ENCODE measurements at regions not wholly inside any gene's neighbourhood (a gene's known extent, or its start where the extent isn't known, plus 50 kb on each side); places are given as distances from the start of the nearest gene placed in this dataset.
A peak's percentile ranks its signal among the peaks of the same experiment; 100 is the strongest.
"Not testable (repeated sequence)": the region's sequence is repeated elsewhere in the genome, so short reads cannot be mapped to it uniquely, and the experiment has no call there.

DNA sequence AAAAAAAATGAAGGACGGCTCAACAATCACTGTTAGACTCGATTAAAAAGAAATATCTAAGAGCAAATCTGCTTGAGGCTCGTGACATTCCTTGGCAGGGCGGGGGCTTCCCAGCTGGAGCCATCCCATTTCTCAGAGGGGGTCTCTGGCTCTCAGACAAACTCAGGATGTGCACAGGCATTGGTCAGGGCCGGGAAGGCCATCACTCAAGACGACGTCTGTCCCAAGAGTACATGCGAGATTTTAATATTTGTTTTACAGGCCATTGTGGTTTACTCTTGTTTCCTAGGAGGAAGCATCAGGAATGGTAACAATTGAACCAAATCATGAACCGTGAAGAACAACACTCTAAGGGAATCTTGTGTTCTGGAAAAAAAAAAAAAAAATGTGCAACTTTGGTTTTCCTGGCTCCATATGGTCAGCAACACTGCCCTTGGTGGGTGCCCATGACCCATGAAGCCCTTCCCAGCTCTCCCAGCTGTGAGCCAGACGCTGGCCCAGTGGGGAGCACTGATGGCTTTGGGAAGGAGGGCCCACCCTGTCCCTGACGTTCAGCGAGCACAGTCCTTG is 5454.6 kb upstream of the TPTE start:
- not testable (repeated sequence) for DNase-seq

DNA sequence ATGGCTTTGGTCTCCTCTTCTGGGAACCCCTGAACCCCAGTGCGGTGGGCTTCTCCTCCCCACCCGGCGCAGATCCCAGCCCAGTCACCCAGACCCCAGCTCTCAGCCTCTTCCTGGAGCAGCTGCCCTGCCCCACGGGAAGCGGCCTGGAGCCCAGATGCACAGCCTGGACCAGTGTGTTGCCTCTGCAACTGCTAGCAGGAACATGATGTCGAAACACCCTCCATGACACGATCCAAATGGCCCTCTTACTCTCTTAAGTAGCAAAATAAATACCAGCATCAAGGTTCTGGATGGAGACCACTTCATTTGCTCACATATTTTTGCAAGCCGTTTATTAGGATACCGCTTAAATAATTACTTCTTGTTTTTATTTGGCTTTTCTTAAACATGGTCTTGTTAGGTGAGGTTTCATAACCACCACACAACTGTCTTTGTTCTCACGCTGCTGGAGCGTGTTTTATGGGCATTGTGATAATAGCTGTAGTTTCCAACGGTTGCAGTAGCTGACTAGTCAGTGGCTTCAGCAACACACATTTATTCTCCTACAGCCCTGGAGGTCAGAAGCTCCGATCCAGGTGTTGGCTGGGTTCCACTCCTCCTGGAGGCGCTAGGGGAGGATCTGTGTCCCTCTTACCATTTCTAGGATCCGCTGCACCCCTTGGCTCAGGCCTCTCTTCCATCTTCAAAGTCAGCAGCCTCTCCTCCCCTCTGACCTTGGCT is 5453.9 kb upstream of the TPTE start:
- DNase-seq: not testable (repeated sequence)

DNA sequence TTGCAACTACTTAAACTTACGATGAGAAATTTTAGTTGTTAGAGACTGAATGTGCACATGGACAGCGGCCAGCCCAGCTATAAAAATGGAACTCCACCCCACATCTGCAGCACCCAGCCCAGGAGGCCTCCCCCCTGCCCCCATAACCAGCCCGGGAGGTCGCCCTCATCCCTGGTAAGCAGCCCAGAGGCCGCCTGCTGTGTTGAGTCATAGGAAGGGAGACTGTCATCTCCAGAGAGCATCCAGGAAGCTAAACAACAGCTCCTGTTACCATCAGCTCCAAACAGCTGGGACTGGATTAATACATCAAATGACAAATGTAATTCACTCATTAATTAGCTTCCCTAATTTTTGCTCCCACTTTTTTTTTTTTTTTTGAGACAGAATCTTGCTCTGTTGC is 5452.7 kb upstream of the TPTE start:
- DNase-seq: not testable (repeated sequence)

DNA sequence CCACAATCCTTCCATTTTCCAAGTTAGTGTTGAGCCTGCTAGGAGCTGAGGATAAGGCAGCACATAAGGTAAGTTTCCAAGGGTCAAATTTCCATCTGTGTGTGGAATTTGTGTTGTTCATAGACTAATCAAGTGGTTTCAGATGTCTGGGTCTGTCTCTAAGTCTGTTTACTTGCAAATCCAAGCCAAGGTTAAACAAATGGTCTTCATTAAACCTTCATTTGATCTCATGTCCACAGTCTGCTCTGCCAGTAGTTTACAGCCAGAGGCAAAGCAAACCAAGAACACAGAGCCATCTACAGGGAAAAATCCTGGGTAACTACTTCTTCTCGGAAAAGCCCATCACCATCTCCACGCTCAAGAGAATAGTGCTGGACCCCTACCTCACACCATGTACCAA is 5450.2 kb upstream of the TPTE start:
- not testable (repeated sequence) for DNase-seq

DNA sequence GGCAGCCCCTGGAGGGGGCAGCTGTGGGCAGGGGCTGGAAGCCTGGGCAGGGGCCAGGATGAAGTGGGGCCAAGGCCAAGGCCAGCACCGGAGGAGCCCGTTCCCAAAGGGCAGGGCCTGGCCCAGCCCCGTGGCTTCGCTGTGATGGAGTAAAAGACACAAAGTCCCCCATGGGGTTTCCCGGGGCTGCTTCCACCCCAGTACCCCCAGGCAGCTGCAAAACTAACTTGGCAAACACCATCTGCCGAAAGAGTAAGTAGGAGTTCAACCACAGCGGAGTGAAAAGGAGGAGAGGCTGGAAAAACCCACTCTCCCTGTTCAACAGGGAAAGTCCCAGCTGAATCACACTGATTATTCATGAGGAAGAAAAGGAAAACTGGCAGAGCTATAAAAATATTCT is 5444.5 kb upstream of the TPTE start:
- not testable (repeated sequence) for DNase-seq

DNA sequence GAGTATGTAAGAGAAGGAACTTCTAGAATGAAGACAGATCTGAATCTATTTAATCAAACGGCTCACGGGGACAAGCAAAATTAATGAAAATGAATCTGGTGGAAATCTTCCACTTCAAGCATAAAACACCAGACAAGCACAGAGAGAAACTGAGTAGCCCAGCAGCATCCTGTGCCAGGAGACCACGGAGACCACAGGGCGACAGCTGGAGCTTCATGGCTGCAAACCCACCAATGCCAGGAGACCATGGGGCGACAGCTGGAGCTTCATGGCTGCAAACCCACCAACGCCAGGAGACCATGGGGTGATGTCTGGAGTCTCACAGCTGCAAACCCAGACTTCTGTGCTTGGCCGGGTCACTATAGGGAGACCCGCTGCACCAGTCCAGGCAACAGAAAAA is 5442.0 kb upstream of the TPTE start:
- DNase-seq: not testable (repeated sequence)

DNA sequence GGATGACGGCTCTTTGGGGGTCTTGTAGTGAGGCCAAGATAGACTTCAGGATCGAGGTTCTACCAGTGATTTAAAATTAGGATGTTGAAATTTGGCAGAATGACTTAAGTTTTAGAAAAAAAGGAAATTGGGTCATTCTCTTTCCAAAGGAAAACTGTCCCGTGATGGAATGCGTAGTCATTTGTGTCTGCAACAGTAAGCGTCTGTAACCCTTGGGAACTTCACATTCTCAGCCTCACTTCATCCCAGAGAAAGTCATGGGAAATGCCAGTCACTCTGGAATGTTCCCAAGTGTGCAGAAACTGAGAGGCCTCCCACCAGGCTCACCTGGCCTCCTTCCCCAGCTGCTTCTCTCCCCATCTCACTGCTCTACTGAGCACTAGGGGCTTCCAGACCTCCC is 5441.4 kb upstream of the TPTE start:
- DNase-seq: not testable (repeated sequence)

DNA sequence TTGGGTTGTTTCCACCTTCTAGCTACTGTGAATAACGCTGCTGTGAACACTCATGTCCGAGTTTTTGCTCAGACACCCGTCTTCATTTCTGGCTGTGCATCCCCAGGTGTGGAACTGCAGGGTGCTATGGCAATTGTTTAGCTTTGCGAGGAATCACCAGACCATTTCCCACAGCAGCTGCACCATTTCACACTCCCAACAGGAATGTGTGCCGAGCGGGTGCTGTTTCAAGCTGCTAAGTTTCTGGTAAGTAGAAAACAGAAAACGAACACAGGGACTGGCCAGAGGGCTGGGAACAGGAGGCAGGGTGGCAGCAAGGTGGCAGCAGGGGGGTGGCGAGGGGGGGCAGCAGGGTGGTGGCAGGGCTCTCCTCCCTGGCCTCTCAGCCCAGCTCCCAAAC is 5437.1 kb upstream of the TPTE start:
- DNase-seq: not testable (repeated sequence)

DNA sequence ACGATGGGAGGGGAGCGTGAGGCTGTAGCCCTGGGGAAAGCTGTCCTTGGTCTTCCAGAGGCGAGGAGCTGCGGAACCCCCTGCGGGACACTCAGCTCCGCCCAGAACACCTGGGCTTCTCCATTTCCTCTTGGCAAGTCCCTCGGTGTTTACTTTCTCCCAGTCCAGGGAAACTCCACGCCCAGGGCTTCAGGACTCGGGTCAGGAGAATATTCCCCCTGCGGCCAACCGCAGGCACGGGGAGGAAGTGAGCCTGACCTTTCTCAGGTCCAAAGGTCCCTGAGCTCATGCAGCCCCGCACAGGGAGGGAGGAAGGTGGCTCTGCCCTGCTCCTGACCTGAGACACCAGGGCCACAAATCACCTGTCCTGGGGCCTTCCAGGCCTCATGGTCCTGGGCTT is 5435.9 kb upstream of the TPTE start:
- not testable (repeated sequence) for DNase-seq

DNA sequence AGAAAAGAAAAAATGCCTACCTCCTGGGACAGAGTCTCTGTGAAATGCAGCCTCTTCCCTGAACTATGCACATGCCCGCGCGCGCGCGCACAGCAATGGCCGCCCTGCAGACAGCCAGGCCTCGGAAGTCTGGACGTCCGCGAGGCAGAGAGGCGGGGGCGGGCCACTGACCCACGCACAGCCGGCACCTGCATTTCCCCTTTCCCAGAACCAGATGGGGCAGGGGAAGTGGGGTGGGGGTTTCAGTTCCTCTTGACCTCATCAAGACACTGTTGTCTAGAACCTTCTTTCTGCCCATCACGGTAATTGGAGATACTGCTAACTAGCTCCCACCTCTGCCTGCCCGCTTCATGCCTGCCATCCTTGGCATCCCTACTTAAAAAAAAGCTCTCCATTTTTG is 5435.0 kb upstream of the TPTE start:
- not testable (repeated sequence) for DNase-seq

DNA sequence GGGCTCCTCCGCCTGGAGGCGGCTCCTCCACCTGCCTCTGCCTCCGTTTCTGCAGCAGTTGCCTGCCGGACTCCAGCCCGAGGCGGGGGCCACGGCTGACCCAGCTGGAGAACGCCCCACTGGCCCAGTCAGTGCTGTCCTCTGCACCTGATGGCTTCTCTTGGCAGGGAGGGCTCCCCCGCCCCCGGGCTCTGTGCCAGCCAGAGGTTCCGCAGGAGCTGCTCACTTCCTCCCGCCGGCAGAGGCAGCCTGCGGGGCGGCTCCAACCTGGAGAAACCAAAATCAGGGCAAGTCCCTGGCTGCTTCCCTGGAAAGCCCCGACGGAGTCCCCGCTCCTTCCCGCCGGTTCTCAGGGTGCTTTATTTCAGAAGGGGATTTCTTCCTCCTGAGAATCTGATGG is 5432.6 kb upstream of the TPTE start:
- DNase-seq: not testable (repeated sequence)

DNA sequence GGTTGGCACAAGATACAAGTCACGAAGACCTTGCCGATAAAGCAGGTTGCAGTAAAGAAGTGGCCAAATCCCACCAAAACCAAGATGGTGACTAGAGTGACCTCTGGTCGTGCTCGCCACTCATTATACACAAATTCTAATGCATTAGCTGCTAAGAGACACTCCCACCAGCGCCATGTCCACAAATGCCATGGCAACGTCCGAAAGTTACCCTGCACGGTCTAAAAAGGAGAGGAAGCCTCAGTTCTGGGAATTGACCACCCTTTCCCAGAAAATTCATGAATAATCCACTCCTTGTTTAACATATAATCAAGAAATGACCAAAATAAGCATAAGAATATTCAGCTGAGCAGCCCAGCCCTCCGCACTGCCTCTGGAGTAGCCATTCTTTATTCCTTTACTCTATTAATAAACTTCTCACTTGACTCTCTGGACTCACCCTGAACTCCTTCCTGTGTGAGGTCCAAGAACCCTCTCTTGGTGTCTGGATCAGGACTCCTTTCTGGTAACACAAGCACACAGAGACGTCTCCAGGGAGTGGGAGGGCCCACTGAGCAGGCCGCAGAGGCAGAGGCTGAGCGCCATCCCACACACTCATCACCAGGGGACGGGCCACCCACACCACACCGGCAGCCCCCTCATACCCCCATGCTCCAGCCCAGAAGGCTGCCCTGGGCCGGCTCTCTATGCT is 5431.8 kb upstream of the TPTE start:
- DNase-seq: not testable (repeated sequence)

DNA sequence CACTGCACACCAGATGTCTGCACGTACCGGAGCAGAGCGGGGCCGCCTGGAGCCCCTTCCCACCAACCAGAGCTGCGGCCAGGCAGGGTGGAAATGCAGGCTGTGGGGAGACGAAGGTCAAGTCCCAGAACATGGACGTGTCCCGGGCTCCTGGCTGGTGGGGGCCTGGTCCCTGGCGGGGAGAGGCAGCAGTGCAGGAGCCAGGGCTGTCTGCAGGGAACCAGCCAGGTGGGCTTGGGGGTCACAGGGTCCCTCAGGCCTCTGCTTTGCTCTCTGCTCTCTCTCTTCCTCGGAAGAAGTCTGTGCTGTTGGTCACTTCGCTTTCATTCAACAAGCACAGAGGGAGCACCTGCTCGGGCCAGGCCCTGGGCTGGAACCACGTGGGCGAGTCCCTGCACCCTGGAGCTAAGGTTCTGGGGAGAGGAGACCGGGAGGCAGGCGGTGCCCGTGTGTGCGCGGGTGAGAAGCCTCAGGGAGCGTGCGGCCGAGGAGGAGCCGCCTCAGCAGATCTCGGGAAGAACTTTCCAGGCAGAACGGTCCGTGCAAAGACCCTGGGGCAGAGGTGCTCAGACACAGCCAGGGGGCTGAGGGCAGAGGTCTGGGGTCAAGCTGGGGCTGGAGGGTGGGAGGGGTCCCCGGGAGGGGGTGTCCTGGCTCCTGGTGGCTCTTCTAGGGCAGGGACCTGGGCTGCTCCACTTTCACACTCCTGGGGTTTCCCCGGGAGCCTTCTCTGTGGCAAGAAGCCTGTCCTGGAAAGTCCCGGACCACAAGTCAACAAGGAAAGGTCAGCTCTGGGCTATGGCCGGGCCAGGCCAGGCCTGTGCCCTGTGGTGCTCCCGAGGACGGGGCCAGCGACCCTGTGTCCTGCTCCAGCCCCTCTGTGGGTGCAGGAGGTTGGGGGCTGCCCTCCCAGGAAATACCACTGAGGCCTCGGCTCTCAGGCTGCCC is 5431.0 kb upstream of the TPTE start:
- DNase-seq: not testable (repeated sequence)

DNA sequence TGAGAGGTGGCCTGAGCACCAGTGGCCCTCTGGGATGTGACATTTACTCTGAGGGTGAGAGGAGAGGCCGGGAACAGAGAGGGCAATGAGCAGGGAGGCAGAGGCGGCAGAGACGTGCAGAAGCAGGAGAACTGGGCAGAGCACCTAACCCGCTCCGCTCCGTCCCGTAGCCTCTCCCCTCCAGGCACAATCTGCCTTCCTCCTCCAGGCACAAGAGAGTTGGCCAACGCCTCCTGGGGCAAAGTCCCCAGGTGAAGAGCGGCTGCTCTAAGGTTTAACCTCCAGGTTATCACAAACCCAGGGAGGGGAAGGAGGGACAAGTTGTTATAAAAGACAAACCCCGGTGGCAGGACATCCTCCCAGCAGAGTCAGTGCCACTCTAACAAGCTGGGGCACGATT is 5430.1 kb upstream of the TPTE start:
- not testable (repeated sequence) for DNase-seq

DNA sequence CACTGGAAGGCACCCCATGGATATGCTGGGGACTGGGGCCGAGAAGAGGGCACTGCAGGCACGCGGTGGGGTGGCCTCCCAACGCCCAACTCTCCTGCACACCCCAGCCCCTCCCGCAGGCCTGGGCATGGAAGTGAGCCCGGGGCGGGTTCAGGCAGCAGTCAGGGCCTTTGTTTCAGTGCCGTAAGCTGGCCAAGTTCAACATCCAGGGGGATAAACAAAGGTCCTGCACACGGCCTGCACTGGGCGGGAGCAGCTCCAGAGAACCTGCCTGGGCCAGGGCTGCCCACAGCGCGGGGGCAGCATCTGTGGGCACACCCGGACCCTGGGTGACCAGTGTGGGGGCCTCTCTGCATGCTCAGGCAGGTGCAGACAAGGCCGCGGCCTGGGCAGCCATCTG is 5425.8 kb upstream of the TPTE start:
- DNase-seq: not testable (repeated sequence)

DNA sequence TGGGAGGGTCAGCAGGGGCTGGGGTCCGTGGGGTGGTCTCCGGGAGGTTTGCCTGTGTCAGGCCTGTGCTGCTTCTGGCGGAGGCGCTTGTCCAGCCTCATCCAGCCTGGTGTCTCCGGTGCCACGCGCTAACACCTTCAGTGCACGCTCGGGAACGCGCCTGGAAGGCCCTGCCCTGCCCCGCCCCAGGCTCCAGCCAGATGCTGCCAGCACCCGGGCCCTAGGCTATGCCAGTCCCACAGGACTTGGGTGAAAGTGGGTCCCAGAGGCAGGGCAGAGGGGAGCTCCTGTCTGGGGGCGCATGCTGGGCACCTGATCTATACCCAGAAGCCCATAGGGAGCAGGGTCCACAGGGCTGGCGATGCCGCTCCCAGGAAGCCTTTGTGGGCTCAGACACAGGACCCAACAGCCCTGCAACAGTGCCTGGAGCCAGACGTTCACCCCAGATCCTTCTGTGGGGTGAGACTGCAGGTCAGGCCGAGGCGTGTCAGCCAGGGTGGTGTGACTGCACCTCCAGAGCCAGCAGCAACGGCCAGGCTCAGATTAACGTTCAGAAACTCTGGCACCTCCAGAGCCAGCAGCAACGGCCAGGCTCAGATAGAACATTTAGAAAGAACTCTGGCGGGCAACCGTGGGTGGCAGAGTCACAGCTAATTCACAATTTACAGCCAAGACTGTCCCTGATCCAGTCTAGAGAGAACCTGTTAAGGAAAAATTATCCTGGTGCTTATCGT is 5423.2 kb upstream of the TPTE start:
- not testable (repeated sequence) for DNase-seq

DNA sequence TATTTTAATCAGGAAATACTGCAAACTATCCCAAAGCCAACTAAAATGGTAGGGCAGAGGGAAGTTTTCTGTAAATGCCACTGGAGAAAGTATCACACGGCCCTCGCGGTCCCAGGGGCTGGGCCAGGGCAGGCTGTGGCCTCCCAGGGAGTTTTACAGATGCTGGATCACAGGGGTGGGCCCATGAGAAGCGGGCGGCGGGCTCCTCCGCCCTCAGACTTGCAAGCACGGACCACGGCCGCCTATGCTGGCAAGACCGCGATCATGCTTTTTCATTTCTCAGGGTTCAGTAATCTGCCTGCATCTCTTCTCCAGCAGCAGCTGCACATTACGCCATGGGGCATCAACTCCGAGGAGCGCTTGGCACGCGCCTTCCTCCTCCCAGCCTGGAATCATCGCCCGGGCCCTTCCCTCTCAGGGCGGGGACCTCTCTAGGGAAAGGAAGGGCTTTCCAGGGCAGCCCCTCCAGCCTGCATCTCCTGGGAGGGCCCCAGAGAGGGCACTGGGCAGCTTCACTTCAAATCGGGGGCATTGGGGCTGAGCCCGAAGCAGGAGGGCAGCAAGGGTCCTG is 5420.7 kb upstream of the TPTE start:
- DNase-seq: not testable (repeated sequence)

DNA sequence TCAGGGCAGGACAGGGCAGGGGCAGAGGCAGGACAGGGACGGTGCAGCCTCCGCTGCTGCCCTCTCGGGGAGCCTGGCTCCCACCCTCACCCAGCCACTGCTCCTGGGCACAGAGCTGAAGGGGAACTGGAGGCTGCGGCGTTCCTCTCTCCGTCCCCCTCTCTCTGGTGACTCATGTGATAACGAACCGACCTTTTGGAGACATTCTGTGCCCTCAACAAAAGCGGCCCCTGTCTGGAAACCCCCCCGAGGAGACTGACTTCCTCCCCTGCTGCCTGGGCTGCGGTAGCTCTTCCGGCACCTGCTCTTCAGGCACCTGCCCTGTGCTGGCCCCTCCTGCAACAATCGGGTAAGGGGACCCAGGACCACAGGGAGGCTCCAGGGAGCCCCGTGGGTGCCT is 5419.6 kb upstream of the TPTE start:
- DNase-seq: peak; percentile 78

DNA sequence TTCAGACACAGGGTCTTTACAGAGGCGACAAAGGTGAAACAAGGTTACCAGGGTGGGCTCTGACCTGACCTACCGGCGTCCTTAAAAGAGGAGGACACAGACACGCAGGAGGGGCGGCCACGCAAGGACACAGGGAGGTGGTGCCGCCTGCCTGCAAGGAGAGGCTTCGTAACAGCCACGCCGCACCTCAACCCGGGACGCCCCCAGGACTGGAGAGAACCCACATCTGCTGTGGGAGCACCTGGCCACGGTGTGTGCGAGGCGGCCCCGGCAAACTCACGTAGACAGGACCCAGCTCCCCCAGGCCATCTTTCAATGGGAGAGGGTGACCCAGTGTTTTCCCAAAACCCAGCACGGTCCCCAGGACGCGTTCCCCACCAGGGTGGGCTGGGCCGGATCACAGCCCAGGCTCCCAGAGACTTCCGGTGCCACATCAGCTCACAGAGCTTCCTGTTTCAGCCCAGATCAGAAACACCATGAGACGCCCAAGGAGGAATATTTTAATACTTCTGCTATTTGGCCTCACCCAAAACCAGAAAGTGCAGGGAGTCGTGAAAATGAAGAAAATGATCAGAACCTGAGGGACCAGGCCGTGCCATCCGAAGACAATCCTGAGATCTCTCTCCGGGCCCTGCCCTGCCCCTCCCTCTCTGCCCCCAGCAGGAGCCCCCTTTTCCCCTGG is 5417.4 kb upstream of the TPTE start:
- DNase-seq: peak in 1 of 2 donors; percentile 34

DNA sequence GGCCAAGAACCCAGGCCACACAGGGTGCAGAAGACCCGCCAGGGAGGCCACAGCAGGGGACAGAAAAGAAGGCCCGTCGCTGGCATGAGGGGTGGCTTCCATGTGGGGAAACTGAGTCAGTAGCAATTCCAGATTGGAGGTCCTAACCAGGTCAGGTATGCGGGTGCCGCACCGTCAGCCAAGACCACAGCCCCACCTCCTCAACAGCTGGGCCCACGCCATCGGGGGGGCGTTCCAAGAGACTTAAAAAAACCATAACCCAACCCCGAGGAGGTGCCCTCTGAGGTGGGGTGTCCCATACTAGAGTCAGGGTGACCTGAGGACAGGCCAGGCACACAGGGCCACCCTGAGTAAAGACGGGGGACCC is 5416.8 kb upstream of the TPTE start:
- not testable (repeated sequence) for DNase-seq
